LoVo (cell line): ENCODE measurements at regions not wholly inside any gene's neighbourhood (a gene's known extent, or its start where the extent isn't known, plus 50 kb on each side); places are given as distances from the start of the nearest gene placed in this dataset.
"Not testable (repeated sequence)": the region's sequence is repeated elsewhere in the genome, so short reads cannot be mapped to it uniquely, and the experiment has no call there.

Experiments
- DNase-seq: peaks from one replicate; pipeline ENCODE4 v3.0.0-alpha.2; 2016; ENCODE audit warnings: low spot score

DNA sequence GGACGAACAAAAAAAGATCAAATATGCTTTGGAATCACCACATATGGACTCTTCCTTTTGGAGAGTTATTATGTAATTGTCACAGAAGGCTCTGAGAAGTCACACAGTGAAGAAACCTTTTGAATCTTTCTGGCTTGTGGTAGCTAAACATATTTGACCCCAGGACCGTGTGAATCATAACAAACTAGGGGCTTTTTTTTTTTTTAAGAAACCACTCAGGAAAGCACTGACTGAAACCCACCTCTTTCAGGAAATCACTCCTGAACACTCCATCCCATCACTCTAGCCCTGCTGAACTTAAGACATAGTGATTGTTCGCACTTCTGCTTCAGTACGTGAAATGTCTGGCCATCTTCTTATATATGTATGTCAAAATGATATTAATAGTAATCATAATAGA lies 495.9 kb upstream of the ARID1B start:
- DNase-seq = no peak

DNA sequence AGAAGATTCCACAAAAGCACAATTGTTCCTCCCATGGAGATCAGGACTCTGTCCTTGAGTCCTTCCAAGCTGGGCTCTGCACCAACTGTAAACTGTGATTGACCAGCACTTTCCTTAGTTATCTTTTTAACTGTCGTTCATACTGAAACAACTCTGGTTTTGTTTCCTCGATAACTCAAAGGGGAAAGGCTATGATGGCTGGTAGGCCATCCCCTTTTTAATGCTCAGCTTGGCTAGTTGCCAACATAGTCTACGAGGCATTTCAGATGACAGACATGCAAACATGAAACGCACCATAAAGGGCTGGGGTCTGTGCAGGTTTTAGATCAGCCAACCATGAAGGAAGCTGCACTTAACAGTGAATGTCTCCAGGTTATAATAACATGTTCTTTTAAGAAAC lies 497.1 kb upstream of the ARID1B start:
- DNase-seq = no peak

DNA sequence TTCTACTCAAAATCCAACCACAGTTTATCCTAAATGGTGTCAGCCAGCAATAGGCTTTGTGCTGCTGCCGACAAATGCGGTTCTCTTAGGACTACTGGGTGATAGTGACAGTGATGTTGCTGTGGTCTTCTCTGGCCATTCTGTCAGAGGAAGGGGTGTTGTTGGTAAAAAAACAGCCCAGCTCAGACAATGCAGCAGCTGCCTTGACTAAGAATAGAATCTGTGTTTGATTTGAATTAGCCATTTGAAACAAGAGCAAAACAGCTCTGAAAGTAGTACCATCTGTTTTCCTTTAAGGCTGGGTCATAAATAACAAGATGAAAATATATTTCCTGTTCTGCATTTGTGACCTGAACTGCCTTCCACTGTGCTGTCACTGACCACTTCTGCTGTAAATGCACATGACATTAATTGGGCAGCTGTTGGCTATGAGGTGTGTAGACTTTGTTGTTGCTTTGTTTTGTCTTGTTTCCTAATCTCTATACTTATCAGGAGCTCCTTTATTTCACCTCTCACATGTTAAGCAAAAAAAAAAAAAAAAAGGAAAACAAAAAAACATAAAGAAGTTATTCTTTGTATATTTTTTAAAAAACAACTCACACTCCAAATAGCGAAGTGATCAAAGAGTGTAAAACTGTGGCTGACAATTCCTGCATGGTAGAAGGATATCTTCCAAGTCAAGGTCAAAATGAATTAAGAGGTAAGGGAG lies 497.8 kb upstream of the ARID1B start:
- no peak for DNase-seq

DNA sequence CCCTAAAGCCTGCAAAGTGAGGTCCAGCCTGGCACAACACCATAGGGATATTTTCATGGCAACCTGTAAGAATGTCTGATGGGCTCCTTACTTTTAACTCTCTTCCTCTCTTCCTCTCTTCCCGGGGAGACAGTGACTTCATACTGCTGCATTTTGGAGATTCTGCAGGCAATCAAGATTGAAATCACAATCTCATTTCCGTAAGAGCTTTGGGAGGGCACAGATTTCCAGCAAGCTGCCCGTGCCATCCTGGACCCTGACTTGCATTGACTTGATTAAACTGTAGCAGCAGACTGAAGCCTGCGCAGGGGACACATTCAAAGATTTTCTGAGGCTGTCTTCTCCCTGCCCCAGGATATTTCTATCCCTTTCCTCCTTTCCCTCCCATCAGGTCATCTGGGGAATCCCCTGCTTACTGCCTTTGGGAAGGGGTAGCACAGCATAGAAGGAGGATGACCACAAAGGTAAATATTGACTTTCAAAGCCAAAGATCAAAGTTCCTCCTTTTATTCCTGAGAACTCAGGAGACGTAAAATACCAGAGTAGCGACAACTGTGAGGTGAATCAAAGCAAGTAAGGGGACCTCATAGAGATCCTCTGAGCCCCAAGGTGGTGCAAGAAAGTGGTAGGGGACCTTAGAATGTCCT lies 504.0 kb upstream of the ARID1B start:
- DNase-seq = no peak

DNA sequence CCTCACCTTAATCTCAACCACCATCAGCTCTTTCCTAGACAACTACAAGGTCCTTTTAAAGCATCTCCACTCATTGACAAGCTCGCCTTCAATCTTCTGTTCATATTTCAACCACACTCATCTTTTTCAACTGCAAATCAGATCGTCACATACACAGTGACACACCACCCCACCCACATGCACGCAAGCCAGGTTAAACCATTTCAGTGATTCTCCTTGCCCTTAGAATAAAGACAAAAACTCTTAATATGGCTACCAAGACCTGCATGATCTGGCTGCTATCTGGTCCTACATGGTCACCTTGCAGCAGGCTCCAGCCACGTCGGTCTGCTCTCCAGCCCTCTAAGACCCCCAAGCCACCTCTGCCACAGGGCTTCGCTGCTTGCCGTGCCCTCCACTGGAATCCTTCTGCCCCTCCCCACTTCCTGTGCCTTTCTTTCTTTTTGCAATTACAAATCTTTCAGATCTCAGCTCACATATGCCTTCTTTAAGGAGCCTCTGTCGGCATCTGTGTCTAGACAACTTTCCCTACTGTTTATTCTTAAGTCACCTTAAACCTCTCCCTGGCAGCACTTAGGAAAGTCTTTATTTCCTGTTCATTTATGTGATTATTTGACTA lies 507.3 kb upstream of the ARID1B start:
- no peak for DNase-seq

DNA sequence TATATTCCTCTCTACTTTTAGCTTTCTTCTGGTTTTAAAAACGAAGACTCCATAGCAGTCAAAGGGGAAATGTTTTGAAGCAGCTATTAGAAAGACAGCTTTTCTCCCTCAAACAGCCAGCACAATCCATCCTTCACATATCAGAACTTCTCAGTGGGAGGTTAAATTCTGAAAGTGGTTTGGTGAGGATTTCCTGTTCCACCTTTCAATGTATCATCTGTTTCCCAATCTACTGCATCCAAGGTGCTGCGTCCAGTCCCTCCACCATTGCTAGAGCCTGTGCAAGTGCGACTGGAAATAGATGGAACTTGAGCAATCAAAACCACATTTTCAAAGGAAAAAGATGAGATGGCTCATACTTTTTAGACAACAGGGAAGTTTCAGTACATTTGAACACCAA lies 508.3 kb upstream of the ARID1B start:
- DNase-seq = no peak

DNA sequence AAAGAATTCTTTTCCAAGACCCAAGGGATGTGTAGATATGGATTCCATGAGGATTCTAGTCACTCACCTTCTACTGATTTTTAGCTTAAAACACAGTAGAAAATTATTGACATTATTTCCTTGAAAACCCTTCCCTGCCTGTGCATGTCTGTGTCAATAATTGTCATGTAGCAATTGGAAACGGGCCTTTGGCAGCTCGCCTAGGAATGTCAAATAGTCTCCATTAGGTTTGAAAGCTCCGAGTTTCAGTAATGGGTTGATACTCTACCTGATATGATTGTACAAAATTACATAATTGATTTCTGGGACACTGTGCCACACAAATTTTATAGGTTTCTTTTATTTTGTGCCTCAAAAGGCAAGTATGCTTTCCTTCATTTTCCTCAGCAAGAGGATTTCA lies 515.2 kb upstream of the ARID1B start:
- DNase-seq = no peak

DNA sequence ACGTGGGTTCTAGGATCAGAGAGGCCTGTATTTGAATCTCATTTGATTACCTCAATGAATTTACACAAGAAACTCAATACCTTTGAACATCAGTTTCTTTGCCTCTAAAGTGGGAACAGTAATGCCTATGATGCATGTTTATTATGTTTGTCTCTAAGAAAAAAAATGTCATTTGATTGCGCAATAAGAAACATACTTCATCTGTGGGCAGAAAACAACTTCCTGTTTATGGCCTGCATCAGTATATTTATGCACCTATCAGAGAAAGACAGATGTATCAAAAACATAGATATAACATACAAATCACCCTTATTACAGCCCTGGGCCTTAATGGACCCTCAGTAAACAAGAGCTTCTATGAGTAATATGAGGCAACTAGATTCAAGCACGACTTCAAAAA lies 516.4 kb upstream of the ARID1B start:
- DNase-seq = no peak

DNA sequence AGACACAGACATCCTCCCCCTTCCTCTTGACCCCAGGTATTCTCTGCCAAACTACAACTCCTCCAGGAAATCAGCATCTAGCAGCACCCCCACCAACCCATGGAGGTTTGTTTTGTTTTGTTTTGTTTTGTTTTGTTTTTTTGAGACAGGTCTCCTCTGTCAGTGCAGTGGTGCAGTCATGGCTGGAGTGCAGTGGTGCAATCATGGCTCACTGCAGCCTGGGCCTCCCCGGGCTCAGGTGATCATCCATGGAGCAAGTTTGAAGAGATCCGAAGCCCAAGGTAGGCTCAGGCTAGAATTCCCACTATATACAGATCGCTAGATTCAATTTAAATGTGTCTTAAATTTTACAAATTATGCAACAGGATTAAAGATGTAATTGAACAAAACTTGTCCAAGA lies 518.2 kb upstream of the ARID1B start:
- DNase-seq = no peak

DNA sequence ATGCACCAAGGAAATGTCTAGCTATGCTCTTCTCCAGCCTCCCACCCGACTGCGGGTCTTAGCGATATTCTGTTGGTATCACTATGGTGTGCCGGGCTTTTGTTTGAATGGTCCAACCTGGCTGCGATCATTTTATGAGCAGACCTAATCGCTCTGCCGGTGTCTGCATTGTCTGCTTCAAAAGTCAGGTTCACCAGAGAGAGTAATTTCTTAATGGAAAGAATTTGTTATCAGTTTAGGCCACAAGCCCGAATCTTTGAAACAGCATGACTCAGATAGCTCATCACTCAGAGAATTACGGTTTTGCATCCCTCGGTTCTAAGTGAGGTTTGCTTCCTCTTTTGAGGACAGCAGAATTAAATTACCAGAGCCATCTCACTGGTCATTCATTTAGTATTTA lies 521.0 kb upstream of the ARID1B start:
- no peak for DNase-seq

DNA sequence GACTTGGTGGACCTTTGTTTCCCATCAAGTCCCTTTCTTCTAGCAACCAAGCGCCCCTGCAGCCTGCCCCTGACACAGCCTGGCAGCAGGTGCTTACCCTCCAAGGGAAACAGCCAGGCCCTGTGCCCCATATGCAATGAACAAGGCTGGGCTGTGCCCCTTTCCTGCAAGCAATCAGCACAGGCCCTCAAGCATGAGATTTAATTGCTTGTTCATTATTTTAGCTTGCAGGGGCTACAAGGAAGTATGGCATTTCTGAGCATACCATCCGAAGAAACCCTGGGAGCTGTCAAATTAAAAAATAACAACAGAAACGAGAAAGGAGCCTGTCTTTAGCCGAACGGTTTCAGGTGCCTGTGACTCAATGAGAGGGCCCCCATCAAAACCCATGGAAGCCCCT lies 522.9 kb upstream of the ARID1B start:
- no peak for DNase-seq

DNA sequence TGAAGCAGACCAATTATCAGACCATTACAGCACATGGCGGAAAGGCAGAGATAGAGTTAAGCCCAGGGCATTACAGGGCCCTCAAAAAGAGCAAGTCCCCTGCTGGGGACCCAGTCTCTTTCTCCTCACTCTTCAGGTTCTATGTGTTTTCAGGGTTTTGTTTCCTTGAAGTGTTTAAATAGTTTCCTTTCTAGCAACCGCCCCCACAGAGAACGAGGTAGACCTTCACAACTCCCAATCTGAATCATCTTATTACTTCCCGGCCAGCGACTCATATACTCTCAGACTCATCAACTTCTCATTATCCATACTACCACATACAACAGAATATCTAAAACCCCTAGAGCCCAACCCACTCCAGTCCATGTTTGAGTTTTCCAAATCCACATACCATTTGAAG lies 526.6 kb upstream of the ARID1B start:
- no peak for DNase-seq

DNA sequence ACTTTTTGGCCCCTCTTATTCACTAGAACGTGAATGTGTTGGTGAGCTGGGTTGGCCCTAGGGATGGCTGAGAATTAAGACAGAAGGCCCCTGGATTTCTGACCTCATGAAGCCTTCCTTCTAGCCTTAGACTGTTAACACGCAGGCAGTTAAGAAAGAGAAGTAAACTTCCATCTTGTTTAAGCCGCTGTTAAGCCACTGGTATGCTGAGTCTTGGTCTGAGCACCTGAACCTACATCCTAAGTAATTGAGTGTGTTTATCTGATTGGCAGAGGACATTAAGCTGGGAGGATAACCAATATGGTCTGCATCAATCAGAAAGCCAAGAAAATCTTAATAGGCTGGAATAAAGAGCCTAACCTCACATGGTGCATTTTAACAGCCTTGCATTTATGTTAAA lies 535.0 kb upstream of the ARID1B start:
- DNase-seq = no peak

DNA sequence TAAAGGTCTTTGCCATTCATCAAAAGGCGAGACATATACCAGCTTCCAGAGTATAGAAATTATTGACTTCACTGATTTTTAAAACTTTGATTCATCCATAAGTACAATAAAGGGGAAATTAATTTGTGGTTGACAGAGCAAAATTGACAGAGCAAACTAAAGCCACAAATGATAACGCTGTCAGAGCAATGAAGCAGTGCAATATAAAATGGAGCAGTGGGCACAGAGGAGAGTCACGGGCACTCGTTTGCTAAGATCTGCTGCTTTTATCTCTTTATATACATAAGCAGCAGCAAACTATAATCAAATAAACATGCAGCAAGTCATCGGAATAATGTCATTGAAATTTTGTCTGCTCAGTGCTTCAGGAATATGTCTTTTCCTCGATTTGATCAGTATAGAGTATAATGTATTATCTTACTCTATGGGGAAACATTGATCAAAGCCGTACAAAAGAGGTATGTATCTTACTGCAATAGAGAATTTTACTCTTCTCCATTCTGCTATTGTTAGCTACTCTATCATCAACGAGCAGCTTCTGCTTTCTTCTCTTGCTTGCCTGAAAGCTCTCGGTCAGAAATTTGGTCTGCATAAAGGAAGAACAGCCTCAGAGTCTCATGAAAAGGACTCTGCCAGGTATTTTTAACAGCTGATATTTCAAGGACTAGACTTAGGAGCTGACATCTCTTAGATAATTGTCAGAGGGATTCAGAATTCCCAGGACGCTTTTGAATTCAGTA lies 546.0 kb upstream of the ARID1B start:
- DNase-seq = no peak

DNA sequence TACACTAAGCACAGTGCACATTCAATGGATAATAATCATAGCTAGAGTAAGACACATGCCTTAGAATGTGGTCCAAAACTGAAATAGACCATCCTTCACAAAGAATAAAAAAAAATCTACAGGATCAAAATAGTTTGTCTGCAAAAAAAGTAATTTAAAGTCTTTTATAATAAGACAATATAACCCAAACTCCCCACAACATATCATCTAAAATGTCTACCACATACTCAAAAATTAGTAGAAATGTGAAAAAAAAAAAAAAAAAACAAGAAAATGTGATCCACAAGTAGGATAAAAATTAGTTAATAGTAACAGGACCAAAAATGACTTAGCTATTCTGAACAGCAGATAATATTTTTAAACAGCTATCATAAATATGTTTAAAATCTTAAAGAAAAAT lies 557.2 kb upstream of the ARID1B start:
- DNase-seq = no peak

DNA sequence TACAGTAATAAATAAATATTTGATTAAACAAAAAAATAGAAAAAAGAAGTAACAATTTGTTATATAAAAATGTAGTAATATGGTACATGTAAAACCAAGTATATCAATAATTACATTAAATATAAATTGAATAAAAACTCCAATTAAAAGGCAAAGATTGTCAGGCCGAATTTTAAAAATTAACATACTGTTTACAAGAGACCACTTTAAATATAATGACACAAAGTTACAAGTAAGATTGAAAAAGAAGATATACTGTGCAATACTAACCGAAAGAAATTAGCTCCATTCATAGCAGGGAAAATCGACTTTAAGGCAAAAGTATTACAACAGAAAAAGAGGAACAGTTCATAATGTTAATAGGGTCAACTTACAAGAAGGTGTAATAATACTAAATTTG lies 571.5 kb upstream of the ARID1B start:
- no peak for DNase-seq

DNA sequence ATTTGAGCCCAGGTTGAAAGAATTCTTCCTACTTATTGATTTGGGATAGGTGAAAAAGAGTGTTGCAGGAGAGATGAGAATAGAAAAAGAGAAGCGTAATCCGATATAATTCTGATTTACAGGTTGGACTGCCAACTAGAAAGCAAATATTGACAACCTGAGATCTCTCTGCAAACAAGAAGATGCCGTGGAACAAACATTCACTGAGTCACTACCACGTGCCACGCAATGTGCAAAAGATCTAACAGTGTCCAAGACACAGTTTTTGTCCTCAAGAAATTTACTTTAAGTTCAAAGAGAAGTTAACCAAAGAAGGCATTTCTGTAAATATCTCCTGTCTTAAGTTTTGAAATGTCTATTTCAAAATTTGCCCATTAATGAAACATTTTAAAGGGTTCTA lies 578.0 kb upstream of the ARID1B start:
- no peak for DNase-seq

DNA sequence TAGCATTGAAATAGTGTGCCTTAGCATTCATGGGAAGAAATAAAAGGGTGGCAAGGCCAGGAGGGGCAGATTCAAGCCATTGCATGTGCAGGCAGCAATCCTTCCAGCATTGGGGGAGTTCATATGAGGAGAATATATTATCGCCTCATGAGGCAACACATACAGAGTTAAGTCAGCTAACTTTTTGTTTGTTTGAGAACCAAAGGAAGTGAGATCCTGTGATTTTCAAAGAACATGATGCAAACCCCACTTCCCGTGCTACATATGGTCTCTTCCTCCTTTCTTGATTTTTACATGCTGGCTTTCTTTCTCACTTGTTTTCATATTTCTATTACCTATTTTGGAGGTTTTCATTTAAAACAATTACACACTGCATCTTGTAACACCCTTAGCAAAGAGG lies 579.7 kb upstream of the ARID1B start:
- DNase-seq = no peak

DNA sequence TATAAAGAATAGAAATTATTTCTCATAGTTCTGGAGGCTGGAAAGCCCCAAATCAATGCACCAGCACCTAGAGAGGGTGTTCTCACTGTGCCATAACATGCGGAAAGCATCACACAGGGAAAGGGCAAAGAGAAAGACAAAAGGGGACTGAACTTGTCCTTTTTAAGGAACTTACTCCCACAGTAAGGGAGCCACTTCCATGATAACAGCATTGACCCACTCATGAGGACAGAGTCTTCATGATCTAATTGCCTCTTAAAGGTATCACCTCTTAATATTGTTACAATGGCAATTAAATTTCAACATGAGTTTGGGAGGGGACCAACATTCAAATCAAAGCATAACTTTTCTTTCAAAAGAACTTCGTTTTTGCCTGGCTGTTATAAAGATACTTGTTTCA lies 582.2 kb upstream of the ARID1B start:
- DNase-seq = no peak

DNA sequence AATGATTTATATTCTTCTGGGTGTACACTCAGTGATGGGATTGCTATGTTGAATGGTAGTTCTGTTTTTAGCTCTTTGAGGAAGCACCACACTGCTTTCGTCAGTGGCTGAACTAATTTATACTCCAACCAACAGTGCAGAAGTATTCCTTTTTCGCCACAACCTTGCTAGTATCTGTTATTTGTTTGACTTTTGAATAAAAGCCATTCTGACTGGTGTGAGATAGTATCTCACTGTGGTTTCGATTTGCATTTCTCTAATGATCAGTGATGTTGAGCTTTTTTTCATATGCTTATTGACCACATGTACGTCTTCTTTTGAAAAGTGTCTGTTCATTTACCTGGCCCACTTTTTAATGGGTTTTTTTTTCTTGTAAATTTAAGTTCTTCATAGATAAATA lies 583.8 kb upstream of the ARID1B start:
- no peak for DNase-seq

DNA sequence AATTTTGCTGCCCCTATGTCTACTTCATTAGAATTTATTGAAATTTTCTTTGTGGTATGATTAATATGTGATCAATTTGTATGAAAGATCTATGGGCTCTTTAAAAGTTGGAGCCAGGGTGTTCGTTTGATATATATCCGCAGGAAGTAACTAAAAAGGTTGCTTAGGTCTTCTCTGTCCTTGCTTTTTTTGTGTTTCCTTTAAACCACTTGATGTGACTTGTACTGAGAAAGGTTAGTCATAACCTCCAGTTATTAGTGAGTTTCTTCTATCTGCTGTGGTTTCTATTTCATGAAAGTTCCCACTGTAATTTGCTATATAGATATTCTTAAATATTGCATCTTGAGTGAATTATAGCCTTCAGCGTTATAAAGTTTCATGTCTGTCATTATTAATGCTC lies 585.3 kb upstream of the ARID1B start:
- no peak for DNase-seq

DNA sequence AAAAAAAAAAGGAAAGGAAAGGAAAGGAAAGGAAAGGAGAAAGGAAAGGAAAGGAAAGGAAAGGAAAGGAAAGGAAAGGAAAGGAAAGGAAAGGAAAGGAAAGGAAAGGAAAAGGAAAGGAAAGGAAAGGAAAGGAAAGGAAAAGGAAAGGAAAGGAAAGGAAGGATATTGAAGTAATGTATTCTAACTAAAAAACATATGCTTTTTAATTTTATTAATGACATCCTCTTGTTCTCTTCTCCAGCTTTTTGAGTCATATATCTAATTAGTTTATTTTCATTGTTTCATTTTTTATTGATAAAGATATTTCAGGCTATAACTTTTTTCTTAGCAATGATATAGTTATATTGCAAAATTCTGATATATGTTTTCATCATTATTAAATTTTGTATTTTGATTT lies 585.8 kb upstream of the ARID1B start:
- DNase-seq = not testable (repeated sequence)

DNA sequence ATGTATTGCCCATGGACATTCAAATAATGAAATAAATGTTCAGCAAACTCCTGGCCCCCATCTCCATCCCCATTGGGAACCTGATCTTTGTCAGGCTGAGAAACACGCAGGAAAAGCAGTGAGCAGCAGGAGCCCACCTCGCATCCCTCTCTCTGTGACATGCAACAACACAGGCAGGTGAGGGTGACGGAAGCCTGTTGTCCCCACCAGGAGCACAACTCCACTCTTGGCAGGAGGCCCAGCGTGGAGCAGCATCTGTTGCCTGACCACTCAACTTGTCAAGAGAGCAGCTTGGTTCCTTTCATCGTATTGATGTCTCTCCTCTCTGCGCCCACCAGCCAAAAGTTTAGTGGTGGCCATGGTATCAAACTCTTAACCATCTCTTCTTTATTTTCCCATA lies 586.9 kb upstream of the ARID1B start:
- no peak for DNase-seq
